GM13976 (cell line): ENCODE measurements at regions not wholly inside any gene's neighbourhood (a gene's known extent, or its start where the extent isn't known, plus 50 kb on each side); places are given as distances from the start of the nearest gene placed in this dataset.
"Not testable (repeated sequence)": the region's sequence is repeated elsewhere in the genome, so short reads cannot be mapped to it uniquely, and the experiment has no call there.

Experiments
- DNase-seq: peaks from one replicate; pipeline ENCODE4 v3.0.0; 2012; ENCODE audit warnings: low spot score
- CTCF ChIP-seq: IDR thresholded peaks from 2 replicates; pipeline ENCODE4 v1.5.1; 2012; ENCODE audit warnings: borderline replicate concordance, mild to moderate bottlenecking; ENCODE audit not compliant: insufficient read depth; ENCODE audit errors: extremely low read depth, missing control alignments, control extremely low read depth
- in situ Hi-C: fragments of 300-500 bp; cut with MboI; formaldehyde crosslinking; loops from one replicate; pipeline ENCODE4 v1.12.0; 2022; ENCODE audit warnings: low sequenced_read_pairs, mixed read lengths, inconsistent platforms; ENCODE audit not compliant: unreplicated experiment

GRCh38 chr9:87383344-87384150 is 114.1 kb upstream of the DAPK1 start:
- DNase-seq = no peak
- TF ChIP-seq CTCF = no peak
- in situ Hi-C loops = no loop called here

GRCh38 chr9:87386490-87387025 is 111.1 kb upstream of the DAPK1 start:
- in situ Hi-C loops = no loop called here
- no peak for DNase-seq
- no peak for TF ChIP-seq CTCF

- in situ Hi-C loops = no loop called here
- no peak for TF ChIP-seq CTCF
- no peak for DNase-seq
Measured at GRCh38 chr9:87387351-87388011, 110.2 kb upstream of the DAPK1 start.

GRCh38 chr9:87388708-87389107 is 109.0 kb upstream of the DAPK1 start:
- in situ Hi-C loops, DNase-seq: not testable (repeated sequence)

- no peak for DNase-seq
- TF ChIP-seq CTCF = no peak
- in situ Hi-C loops = no loop called here
Measured at GRCh38 chr9:87389936-87390335, 107.7 kb upstream of the DAPK1 start.

GRCh38 chr9:87390361-87390760 is 107.3 kb upstream of the DAPK1 start:
- in situ Hi-C loops = no loop called here
- DNase-seq = no peak
- no peak for TF ChIP-seq CTCF

GRCh38 chr9:87392086-87392485 is 105.6 kb upstream of the DAPK1 start:
- TF ChIP-seq CTCF = no peak
- in situ Hi-C loops = no loop called here
- no peak for DNase-seq
